PC-3 (cell line): ENCODE measurements at regions not wholly inside any gene's neighbourhood (a gene's known extent, or its start where the extent isn't known, plus 50 kb on each side); places are given as distances from the start of the nearest gene placed in this dataset.
"Not testable (repeated sequence)": the region's sequence is repeated elsewhere in the genome, so short reads cannot be mapped to it uniquely, and the experiment has no call there.

ENCODE experiments used
- ATAC-seq: fragments of 200-7000 bp; cut with Tn5 transposase; 2 replicates; pipeline ENCODE4 v1.9.1; 2020; ENCODE audit warnings: mild to moderate bottlenecking, moderate library complexity
- BruUV-seq: library from RNA; stranded (reverse); fragments of 400-500 nt; replicated peaks from 2 replicates; lab custom pipeline; 2021; lab: Mats Ljungman, UMichigan
- CTCF ChIA-PET: fragments of 300-600 bp; sonication (Branson Sonifier 250); formaldehyde crosslinking; loops from one replicate; lab custom pipeline; 2022; ENCODE audit warnings: antibody characterized with exemption; lab: Charles Lee
- POLR2A ChIA-PET: fragments of 300-600 bp; sonication (Branson Sonifier 250); formaldehyde crosslinking; loops from one replicate; lab custom pipeline; 2022; ENCODE audit warnings: antibody characterized with exemption; ENCODE audit not compliant: unreplicated experiment; lab: Charles Lee
- DNase-seq: peaks from one replicate; pipeline ENCODE4 v3.0.0-alpha.2; 2015
- H2AFZ ChIP-seq: fragments of 300-600 bp; sonication (generic); 2 replicates; pipeline ENCODE4 v1.6.0; 2016; ENCODE audit warnings: antibody characterized with exemption, low read length
- H3F3A ChIP-seq: fragments of 300-600 bp; sonication (generic); one replicate; pipeline ENCODE4 v1.6.0; 2017; ENCODE audit warnings: antibody characterized with exemption, low read length, control low read depth, mild to moderate bottlenecking; ENCODE audit not compliant: unreplicated experiment
- H3K27ac ChIP-seq: fragments of 300-600 bp; sonication (generic); 2 replicates; pipeline ENCODE4 v1.5.1; 2016; ENCODE audit warnings: mild to moderate bottlenecking, low read length
- H3K27me3 ChIP-seq: fragments of 300-600 bp; sonication (generic); 2 replicates; pipeline ENCODE4 v1.6.1; 2016; ENCODE audit warnings: low read length, mixed read lengths
- H3K36me3 ChIP-seq: fragments of 300-600 bp; sonication (generic); 2 replicates; pipeline ENCODE4 v1.6.1; 2016; ENCODE audit warnings: low read depth, mixed run types, low read length, mixed read lengths
- H3K4me1 ChIP-seq: fragments of 300-600 bp; sonication (generic); 2 replicates; pipeline ENCODE4 v1.5.1; 2016; ENCODE audit warnings: low read length; ENCODE audit not compliant: insufficient read depth
- H3K4me2 ChIP-seq: fragments of 300-600 bp; sonication (generic); 2 replicates; pipeline ENCODE4 v1.6.0; 2016; ENCODE audit warnings: low read length
- H3K4me3 ChIP-seq: fragments of 300-600 bp; sonication (generic); 2 replicates; pipeline ENCODE4 v1.5.1; 2016; ENCODE audit warnings: mild to moderate bottlenecking, low read length, mixed read lengths
- H3K79me2 ChIP-seq: fragments of 300-600 bp; sonication (generic); 2 replicates; pipeline ENCODE4 v1.6.1; 2017; ENCODE audit warnings: low read length, mixed read lengths
- H3K9ac ChIP-seq: fragments of 300-600 bp; sonication (generic); 2 replicates; pipeline ENCODE4 v1.6.0; 2016; ENCODE audit warnings: mild to moderate bottlenecking, low read length
- H3K9me2 ChIP-seq: fragments of 300-600 bp; sonication (generic); replicated peaks from 2 replicates; pipeline ENCODE4 v1.6.1; 2016; ENCODE audit warnings: mixed run types, low read length, mixed read lengths
- H3K9me3 ChIP-seq: fragments of 300-600 bp; sonication (generic); 2 replicates; pipeline ENCODE4 v1.6.1; 2016; ENCODE audit warnings: low read length, mixed read lengths
- H4K20me1 ChIP-seq: fragments of 300-600 bp; sonication (generic); 2 replicates; pipeline ENCODE4 v1.6.1; 2016; ENCODE audit warnings: low read length, mixed read lengths
- EZH2 ChIP-seq: fragments of 300-600 bp; sonication (generic); IDR thresholded peaks from one replicate; pipeline ENCODE4 v1.6.1; 2017; ENCODE audit warnings: antibody characterized with exemption, mild to moderate bottlenecking, low read length; ENCODE audit not compliant: unreplicated experiment
- EZH2phosphoT487 ChIP-seq: fragments of 300-600 bp; sonication (generic); IDR thresholded peaks from 2 replicates; pipeline ENCODE4 v1.6.1; 2018; ENCODE audit warnings: mild to moderate bottlenecking, antibody characterized with exemption, low read length, borderline replicate concordance
- intact Hi-C: fragments of 100-400 bp; cut with micrococcal nuclease; formaldehyde crosslinking; loops from 2 replicates; pipeline ENCODE4 v1.9.0; 2023
- TF ChIP-seq, protein P1 (sequence below): fragments of 300-600 bp; sonication (generic); conservative IDR thresholded peaks from 2 replicates; pipeline ENCODE4 v1.5.1; 2017; ENCODE audit warnings: antibody characterized with exemption, low read depth, mild to moderate bottlenecking, low read length

DNA sequence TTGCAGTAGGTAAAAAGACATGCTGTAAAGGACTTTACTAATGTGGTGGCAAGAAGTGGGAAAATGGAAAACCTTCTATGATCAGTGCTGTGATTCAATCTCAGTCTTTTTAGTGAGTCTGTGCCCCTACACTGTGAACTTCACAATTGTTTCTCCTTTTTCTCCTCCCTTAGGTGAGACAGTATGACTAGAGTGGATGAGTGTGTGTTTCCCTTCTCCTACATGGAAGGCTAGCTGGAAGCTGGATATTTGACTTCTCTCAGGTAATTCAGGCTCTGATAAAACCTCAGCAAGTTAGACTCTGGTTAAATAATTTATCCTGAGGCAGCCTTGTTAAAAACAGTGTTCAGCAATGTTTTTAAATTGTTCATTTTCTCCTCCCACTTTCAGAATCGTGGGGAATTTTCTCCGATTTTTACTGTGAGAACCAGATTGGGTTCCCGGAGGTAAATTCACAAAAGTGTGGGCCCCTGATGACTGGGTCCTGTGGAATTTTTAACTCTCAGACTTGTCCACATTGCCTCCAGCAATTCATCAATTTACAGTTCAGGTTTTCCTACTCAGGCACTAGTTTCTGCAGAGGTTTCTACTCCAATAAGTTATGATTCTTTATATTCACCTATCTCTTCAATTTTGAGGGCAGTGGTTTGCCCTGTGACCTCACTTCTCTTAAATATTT lies 149.1 kb upstream of the PIK3R1 start:
- intact Hi-C loops, result no loop called here
- H3K9me2 ChIP-seq, result no peaks in the 10 kb centered on the region
- H2AFZ ChIP-seq, result no peak overlapping the region
- H3K27me3 ChIP-seq, result no peaks in the 10 kb centered on the region
- CTCF ChIA-PET, result no interaction called here
- no peaks in the 10 kb centered on the region for H3K9me3 ChIP-seq
- H3K4me3 ChIP-seq, result no peak overlapping the region
- POLR2A ChIA-PET, result no interaction called here
- no peaks in the 10 kb centered on the region for H3K36me3 ChIP-seq
- H3K79me2 ChIP-seq, result no peaks in the 10 kb centered on the region
- TF ChIP-seq EZH2phosphoT487 (no peak), EZH2 (no peak)
- TF ChIP-seq, protein P1, sequence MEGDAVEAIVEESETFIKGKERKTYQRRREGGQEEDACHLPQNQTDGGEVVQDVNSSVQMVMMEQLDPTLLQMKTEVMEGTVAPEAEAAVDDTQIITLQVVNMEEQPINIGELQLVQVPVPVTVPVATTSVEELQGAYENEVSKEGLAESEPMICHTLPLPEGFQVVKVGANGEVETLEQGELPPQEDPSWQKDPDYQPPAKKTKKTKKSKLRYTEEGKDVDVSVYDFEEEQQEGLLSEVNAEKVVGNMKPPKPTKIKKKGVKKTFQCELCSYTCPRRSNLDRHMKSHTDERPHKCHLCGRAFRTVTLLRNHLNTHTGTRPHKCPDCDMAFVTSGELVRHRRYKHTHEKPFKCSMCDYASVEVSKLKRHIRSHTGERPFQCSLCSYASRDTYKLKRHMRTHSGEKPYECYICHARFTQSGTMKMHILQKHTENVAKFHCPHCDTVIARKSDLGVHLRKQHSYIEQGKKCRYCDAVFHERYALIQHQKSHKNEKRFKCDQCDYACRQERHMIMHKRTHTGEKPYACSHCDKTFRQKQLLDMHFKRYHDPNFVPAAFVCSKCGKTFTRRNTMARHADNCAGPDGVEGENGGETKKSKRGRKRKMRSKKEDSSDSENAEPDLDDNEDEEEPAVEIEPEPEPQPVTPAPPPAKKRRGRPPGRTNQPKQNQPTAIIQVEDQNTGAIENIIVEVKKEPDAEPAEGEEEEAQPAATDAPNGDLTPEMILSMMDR, result no peak
- BruUV-seq, result no TSS peak
- ATAC-seq (no peak), DNase-seq (peak; percentile 14)
- H3K4me2 ChIP-seq, result no peak overlapping the region
- no peaks in the 10 kb centered on the region for H3F3A ChIP-seq
- H3K27ac ChIP-seq, result no peak overlapping the region
- no peaks in the 10 kb centered on the region for H3K4me1 ChIP-seq
- no peaks in the 10 kb centered on the region for H4K20me1 ChIP-seq
- no peak overlapping the region for H3K9ac ChIP-seq

DNA sequence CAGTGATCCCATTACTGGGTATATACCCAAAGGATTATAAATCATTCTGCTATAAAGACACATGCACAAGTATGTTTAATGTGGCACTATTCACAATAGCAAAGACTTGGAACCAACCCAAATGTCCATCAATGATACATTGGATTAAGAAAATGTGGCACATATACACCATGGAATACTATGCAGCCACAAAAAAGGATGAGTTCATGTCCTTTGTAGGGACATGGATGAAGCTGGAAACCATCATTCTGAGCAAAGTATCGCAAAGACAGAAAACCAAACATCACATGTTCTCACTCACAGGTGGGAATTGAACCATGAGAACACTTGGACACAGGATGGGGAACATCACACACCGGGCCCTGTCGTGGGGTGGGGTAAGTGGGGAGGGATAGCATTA lies 150.2 kb upstream of the PIK3R1 start:
- H3K9me2 ChIP-seq, H3F3A ChIP-seq, ATAC-seq, DNase-seq, H3K36me3 ChIP-seq, H3K4me1 ChIP-seq, CTCF ChIA-PET, H3K27ac ChIP-seq, H3K4me3 ChIP-seq, H3K4me2 ChIP-seq, BruUV-seq, H3K79me2 ChIP-seq, H4K20me1 ChIP-seq, H3K27me3 ChIP-seq, intact Hi-C loops, H2AFZ ChIP-seq, H3K9ac ChIP-seq, POLR2A ChIA-PET, H3K9me3 ChIP-seq: not testable (repeated sequence)

DNA sequence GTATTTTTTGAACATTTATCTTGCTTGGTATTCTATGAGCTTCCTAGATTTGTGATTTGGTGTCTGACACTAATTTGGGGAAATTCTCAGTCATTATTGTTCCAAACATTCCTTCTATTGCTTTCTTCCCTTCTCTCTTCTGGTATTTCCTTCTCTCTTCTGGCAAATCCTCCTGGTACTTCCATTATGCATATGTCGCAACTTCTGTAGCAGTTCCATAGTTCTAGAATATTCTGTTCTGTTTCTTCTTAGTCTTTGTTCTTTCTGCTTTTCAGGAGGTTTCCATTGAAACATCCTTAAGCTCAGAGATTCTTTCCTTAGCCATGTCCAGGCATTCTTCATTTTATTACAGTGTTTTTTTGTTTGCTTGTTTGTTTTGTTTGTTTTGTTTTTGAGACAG lies 155.2 kb upstream of the PIK3R1 start:
- intact Hi-C loops, result no loop called here
- no TSS peak for BruUV-seq
- Histone ChIP-seq H3K79me2 (no peaks in the 10 kb centered on the region), H2AFZ (no peak overlapping the region), H3K4me1 (no peaks in the 10 kb centered on the region), H3K9ac (no peak overlapping the region), H3K9me3 (no peaks in the 10 kb centered on the region), H4K20me1 (no peaks in the 10 kb centered on the region), H3F3A (no peaks in the 10 kb centered on the region), H3K4me2 (no peak overlapping the region), H3K27me3 (no peaks in the 10 kb centered on the region), H3K27ac (no peak overlapping the region), H3K36me3 (no peaks in the 10 kb centered on the region), H3K4me3 (no peak overlapping the region), H3K9me2 (no peaks in the 10 kb centered on the region)
- no peak for DNase-seq
- ChIA-PET CTCF (no interaction called here), POLR2A (no interaction called here)
- TF ChIP-seq, protein P1, result no peak
- TF ChIP-seq EZH2phosphoT487 (no peak), EZH2 (no peak)
- ATAC-seq, result no peak
